HCT116 (cell line): ENCODE measurements at regions not wholly inside any gene's neighbourhood (a gene's known extent, or its start where the extent isn't known, plus 50 kb on each side); places are given as distances from the start of the nearest gene placed in this dataset.

ENCODE experiments used
- ATAC-seq: fragments of 200-7000 bp; cut with Tn5 transposase; 2 replicates; pipeline ENCODE4 v1.9.1; 2020; ENCODE audit warnings: mild to moderate bottlenecking, moderate library complexity
- BruUV-seq: library from RNA; stranded (reverse); fragments of 400-500 nt; replicated peaks from 2 replicates; lab custom pipeline; 2021; lab: Mats Ljungman, UMichigan
- CTCF ChIA-PET: fragments of 300-600 bp; sonication (Branson Sonifier 250); formaldehyde crosslinking; loops from one replicate; lab custom pipeline; 2021; ENCODE audit warnings: antibody characterized with exemption; lab: Charles Lee
- POLR2A ChIA-PET: fragments of 300-600, 350-600 bp; sonication (Branson Sonifier 250); formaldehyde crosslinking; loops from one replicate; lab custom pipeline; 2021; ENCODE audit warnings: antibody characterized with exemption; lab: Charles Lee
- RAD21 ChIA-PET, 2 experiments: fragments of 300-600 bp; sonication (Branson Sonifier 250); formaldehyde crosslinking; loops; one replicate each; lab custom pipeline; 2023; ENCODE audit warnings: low total read pairs in 2 of 2; ENCODE audit not compliant: uncharacterized antibody in 2 of 2, unreplicated experiment in 2 of 2, low non-redundant PET in 1 of 2; lab: Charles Lee
- DNase-seq: peaks from one replicate; pipeline ENCODE4 v3.0.0-alpha.2; 2010; ENCODE audit warnings: low read depth, low spot score
- H2AFZ ChIP-seq: fragments of 200-600 bp; shearing (Covaris generic), sonication (generic); 2 replicates; pipeline ENCODE4 v1.6.1; 2017; ENCODE audit warnings: low read depth, mixed run types, mixed read lengths, antibody characterized with exemption, low read length; ENCODE audit not compliant: poor library complexity, severe bottlenecking
- H3K27ac ChIP-seq: 2 replicates; pipeline ENCODE4 v1.5.1; 2012; ENCODE audit warnings: low read depth, low read length
- H3K27me3 ChIP-seq: fragments of 200-600 bp; sonication (generic); 2 replicates; pipeline ENCODE4 v1.6.1; 2016; ENCODE audit warnings: mixed run types, low read length, mixed read lengths; ENCODE audit not compliant: insufficient read depth
- H3K36me3 ChIP-seq, 2 experiments: fragments of 200-500 bp in 1 of 2; fragments of 200-600 bp in 1 of 2; sonication (Bioruptor generic) in 1 of 2; sonication (generic) in 1 of 2; 2 replicates each; pipeline versions ENCODE4 v1.5.1 to v1.6.1; 2014 to 2016; ENCODE audit warnings: low read length in 2 of 2, inconsistent platforms in 1 of 2, mixed read lengths in 1 of 2, mixed run types in 1 of 2; ENCODE audit not compliant: insufficient read depth in 2 of 2, control insufficient read depth in 1 of 2
- H3K4me1 ChIP-seq, 2 experiments: fragments of 200-600 bp in 1 of 2; sonication (generic) in 1 of 2; 2 replicates each; pipeline versions ENCODE4 v1.5.1 to v1.6.1; 2012 to 2017; ENCODE audit warnings: low read length in 2 of 2, inconsistent platforms in 1 of 2, mild to moderate bottlenecking in 1 of 2, mixed read lengths in 1 of 2, mixed run types in 1 of 2, moderate library complexity in 1 of 2; ENCODE audit not compliant: insufficient read depth in 2 of 2, control insufficient read depth in 1 of 2
- H3K4me2 ChIP-seq: fragments of 200-600 bp; sonication (generic); 2 replicates; pipeline ENCODE4 v1.6.1; 2017; ENCODE audit warnings: mixed run types, low read length, mixed read lengths
- H3K4me3 ChIP-seq, 2 experiments: fragments of 200-600 bp in 1 of 2; sonication (generic) in 1 of 2; replicated peaks in 1 of 2; 2 replicates each; pipeline ENCODE4 v1.5.1; 2011 to 2016; ENCODE audit warnings: low read length in 2 of 2, control low read depth in 1 of 2, low read depth in 1 of 2, mild to moderate bottlenecking in 1 of 2, mixed read lengths in 1 of 2, mixed run types in 1 of 2
- H3K79me2 ChIP-seq: fragments of 200-600 bp; sonication (generic); 2 replicates; pipeline ENCODE4 v1.6.1; 2017; ENCODE audit warnings: mild to moderate bottlenecking, mixed run types, low read length, moderate library complexity, mixed read lengths; ENCODE audit not compliant: insufficient read depth
- H3K9ac ChIP-seq: fragments of 200-600 bp; sonication (generic); 2 replicates; pipeline ENCODE4 v1.6.1; 2016; ENCODE audit warnings: low read length, mixed read lengths
- H3K9me2 ChIP-seq: fragments of 200-600 bp; sonication (generic), shearing (Covaris generic); 2 replicates; pipeline ENCODE4 v1.6.1; 2017; ENCODE audit warnings: mixed run types, mild to moderate bottlenecking, moderate library complexity; ENCODE audit not compliant: insufficient read depth
- H3K9me3 ChIP-seq, 2 experiments: fragments of 200-500 bp in 1 of 2; fragments of 200-600 bp in 1 of 2; sonication (Bioruptor generic) in 1 of 2; sonication (generic) in 1 of 2; 2 replicates each; pipeline ENCODE4 v1.6.1; 2014 to 2017; ENCODE audit warnings: low read length in 2 of 2, mixed read lengths in 2 of 2, inconsistent platforms in 1 of 2, low read depth in 1 of 2, mild to moderate bottlenecking in 1 of 2, mixed run types in 1 of 2, moderate library complexity in 1 of 2; ENCODE audit not compliant: control insufficient read depth in 1 of 2, insufficient read depth in 1 of 2
- H4K20me1 ChIP-seq: fragments of 200-600 bp; sonication (generic), shearing (Covaris generic); 2 replicates; pipeline ENCODE4 v1.6.1; 2017; ENCODE audit warnings: mixed run types, mild to moderate bottlenecking, moderate library complexity; ENCODE audit not compliant: insufficient read depth
- CBX3 ChIP-seq: IDR thresholded peaks from 2 replicates; pipeline ENCODE4 v1.6.1; 2012; ENCODE audit warnings: low read depth
- EZH2phosphoT487 ChIP-seq: fragments of 200-600 bp; IDR thresholded peaks from 2 replicates; pipeline ENCODE4 v1.6.1; 2018; ENCODE audit warnings: antibody characterized with exemption, borderline replicate concordance
- FOSL1 ChIP-seq: IDR thresholded peaks from 2 replicates; pipeline ENCODE4 v1.6.1; 2012; ENCODE audit warnings: low read depth
- SIN3A ChIP-seq: IDR thresholded peaks from 2 replicates; pipeline ENCODE4 v1.6.1; 2012; ENCODE audit warnings: low read depth
- ZFX ChIP-seq: fragments of 450-650 bp; IDR thresholded peaks from 2 replicates; pipeline ENCODE4 v1.6.1; 2017
- ZNF274 ChIP-seq: fragments of 200-500 bp; sonication (Bioruptor generic); IDR thresholded peaks from 2 replicates; pipeline ENCODE4 v1.6.1; 2014; ENCODE audit warnings: mild to moderate bottlenecking, low read depth, low read length, inconsistent platforms
- intact Hi-C: fragments of 100-400 bp; cut with micrococcal nuclease; formaldehyde crosslinking; loops from 2 replicates; pipeline ENCODE4 v1.10.0; 2022
- TF ChIP-seq, protein P1 (sequence below): IDR thresholded peaks from 2 replicates; pipeline ENCODE4 v1.6.1; 2012; ENCODE audit warnings: low read depth
- TF ChIP-seq, protein P2 (sequence below), 3 experiments: fragments of 200-600 bp in 1 of 3; sonication (generic) in 1 of 3; IDR thresholded peaks in 2 of 3; conservative IDR thresholded peaks in 1 of 3; 2 replicates each; pipeline ENCODE4 v1.5.1; 2012 to 2017; ENCODE audit warnings: low read depth in 2 of 3, low read length in 2 of 3, antibody characterized with exemption in 1 of 3, borderline replicate concordance in 1 of 3, control low read depth in 1 of 3, mild to moderate bottlenecking in 1 of 3, mixed read lengths in 1 of 3, mixed run types in 1 of 3, moderate library complexity in 1 of 3; ENCODE audit not compliant: insufficient read depth in 1 of 3

DNA sequence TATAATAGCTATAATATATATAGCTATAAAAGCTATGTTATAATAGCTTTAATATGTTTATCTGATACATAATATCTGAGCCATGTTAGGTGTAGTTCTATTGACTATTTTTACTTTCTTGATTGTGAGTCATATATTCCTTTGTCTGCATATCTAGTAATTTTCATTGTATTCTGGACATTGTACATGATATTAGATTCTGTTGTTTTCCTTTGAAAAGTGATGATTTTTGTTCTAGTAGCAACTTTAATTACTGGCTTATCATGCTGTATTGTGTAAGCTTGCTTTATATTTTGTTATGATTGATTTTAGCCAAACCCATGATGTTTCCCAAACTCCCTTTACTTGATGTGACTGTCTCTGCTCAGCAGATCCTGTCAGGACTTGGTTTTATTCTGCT, 125.7 kb upstream of the TCF4 start:
- no peaks in the 10 kb centered on the region for H4K20me1 ChIP-seq
- no peak overlapping the region for H3K9ac ChIP-seq
- H3K27ac ChIP-seq: no peak overlapping the region
- CTCF ChIA-PET: no interaction called here
- TF ChIP-seq, protein P1, sequence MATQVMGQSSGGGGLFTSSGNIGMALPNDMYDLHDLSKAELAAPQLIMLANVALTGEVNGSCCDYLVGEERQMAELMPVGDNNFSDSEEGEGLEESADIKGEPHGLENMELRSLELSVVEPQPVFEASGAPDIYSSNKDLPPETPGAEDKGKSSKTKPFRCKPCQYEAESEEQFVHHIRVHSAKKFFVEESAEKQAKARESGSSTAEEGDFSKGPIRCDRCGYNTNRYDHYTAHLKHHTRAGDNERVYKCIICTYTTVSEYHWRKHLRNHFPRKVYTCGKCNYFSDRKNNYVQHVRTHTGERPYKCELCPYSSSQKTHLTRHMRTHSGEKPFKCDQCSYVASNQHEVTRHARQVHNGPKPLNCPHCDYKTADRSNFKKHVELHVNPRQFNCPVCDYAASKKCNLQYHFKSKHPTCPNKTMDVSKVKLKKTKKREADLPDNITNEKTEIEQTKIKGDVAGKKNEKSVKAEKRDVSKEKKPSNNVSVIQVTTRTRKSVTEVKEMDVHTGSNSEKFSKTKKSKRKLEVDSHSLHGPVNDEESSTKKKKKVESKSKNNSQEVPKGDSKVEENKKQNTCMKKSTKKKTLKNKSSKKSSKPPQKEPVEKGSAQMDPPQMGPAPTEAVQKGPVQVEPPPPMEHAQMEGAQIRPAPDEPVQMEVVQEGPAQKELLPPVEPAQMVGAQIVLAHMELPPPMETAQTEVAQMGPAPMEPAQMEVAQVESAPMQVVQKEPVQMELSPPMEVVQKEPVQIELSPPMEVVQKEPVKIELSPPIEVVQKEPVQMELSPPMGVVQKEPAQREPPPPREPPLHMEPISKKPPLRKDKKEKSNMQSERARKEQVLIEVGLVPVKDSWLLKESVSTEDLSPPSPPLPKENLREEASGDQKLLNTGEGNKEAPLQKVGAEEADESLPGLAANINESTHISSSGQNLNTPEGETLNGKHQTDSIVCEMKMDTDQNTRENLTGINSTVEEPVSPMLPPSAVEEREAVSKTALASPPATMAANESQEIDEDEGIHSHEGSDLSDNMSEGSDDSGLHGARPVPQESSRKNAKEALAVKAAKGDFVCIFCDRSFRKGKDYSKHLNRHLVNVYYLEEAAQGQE: no peak
- no peak for TF ChIP-seq EZH2phosphoT487
- TF ChIP-seq, all 23 proteins: peak for 0
- ChIA-PET RAD21 (no interaction called here), POLR2A (no interaction called here)
- Histone ChIP-seq H3K36me3 (no peaks in the 10 kb centered on the region), H3K4me3 (no peak overlapping the region), H3K4me1 (no peaks in the 10 kb centered on the region), H2AFZ (no peak overlapping the region), H3K4me2 (no peak overlapping the region), H3K9me3 (peaks cover 0 to 18% of the 10 kb centered on the region in 2 experiments; a peak in 3 of 4 replicates), H3K27me3 (no peaks in the 10 kb centered on the region), H3K79me2 (no peaks in the 10 kb centered on the region), H3K9me2 (no peaks in the 10 kb centered on the region)
- BruUV-seq: no TSS peak
- ATAC-seq (no peak), DNase-seq (no peak)
- intact Hi-C loops: no loop called here

DNA sequence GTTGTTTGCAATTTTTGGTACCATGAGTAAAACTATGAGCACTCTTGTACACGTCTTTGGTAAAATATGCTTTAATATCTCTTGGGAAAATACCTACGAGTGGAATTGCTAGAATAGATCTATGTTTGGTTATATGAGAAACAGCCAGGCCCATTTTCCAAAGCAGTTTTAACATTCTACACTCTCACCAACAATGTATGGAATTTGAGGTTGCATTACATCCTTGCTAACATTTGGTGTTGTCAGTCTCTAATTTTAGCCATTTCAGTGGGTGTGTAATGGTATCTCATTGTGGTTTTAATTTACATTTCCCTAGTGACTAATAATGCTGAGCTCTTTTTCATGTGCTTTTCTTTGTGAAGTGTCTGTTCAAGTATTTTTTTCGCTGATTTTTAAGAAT, 118.9 kb upstream of the TCF4 start:
- no peak overlapping the region for H3K4me3 ChIP-seq
- CTCF ChIA-PET: no interaction called here
- no peak overlapping the region for H3K4me2 ChIP-seq
- TF ChIP-seq ZFX (no peak), EZH2phosphoT487 (no peak), ZNF274 (no peak), CBX3 (no peak), SIN3A (no peak), FOSL1 (no peak)
- TF ChIP-seq, protein P2, sequence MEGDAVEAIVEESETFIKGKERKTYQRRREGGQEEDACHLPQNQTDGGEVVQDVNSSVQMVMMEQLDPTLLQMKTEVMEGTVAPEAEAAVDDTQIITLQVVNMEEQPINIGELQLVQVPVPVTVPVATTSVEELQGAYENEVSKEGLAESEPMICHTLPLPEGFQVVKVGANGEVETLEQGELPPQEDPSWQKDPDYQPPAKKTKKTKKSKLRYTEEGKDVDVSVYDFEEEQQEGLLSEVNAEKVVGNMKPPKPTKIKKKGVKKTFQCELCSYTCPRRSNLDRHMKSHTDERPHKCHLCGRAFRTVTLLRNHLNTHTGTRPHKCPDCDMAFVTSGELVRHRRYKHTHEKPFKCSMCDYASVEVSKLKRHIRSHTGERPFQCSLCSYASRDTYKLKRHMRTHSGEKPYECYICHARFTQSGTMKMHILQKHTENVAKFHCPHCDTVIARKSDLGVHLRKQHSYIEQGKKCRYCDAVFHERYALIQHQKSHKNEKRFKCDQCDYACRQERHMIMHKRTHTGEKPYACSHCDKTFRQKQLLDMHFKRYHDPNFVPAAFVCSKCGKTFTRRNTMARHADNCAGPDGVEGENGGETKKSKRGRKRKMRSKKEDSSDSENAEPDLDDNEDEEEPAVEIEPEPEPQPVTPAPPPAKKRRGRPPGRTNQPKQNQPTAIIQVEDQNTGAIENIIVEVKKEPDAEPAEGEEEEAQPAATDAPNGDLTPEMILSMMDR (IDR thresholded peaks at IDR 0.05 in 2 of 3, conservative IDR thresholded peaks at IDR 0.05 in 1 of 3; ENCODE audit: borderline replicate concordance in 1 of 3, insufficient read depth in 1 of 3, low read depth in 2 of 3, low read length in 2 of 3): no peak
- ATAC-seq: no peak
- intact Hi-C loops: no loop called here
- H3K79me2 ChIP-seq: no peaks in the 10 kb centered on the region
- H2AFZ ChIP-seq: no peak overlapping the region
- H3K9ac ChIP-seq: no peak overlapping the region
- DNase-seq: no peak
- no peaks in the 10 kb centered on the region; a peak in 1 of 4 replicates for H3K36me3 ChIP-seq
- H3K4me1 ChIP-seq: no peaks in the 10 kb centered on the region
- no peaks in the 10 kb centered on the region for H3K9me2 ChIP-seq
- H3K27me3 ChIP-seq: no peaks in the 10 kb centered on the region
- RAD21 ChIA-PET: no interaction called here
- BruUV-seq: no TSS peak
- POLR2A ChIA-PET: no interaction called here
- peaks cover 3 to 17% of the 10 kb centered on the region in 2 experiments; a peak in 3 of 4 replicates for H3K9me3 ChIP-seq
- no peaks in the 10 kb centered on the region for H4K20me1 ChIP-seq
- no peak overlapping the region for H3K27ac ChIP-seq
